H9 (cell line): ENCODE measurements at regions not wholly inside any gene's neighbourhood (a gene's known extent, or its start where the extent isn't known, plus 50 kb on each side); places are given as distances from the start of the nearest gene placed in this dataset.

Experiments used
- DNase-seq: peaks from one replicate; pipeline ENCODE4 v3.0.0-alpha.2; 2017
- H2AFZ ChIP-seq: one replicate; pipeline ENCODE4 v1.6.1; 2013; ENCODE audit warnings: mild to moderate bottlenecking, low read length, control low read depth, moderate library complexity
- H2AK5ac ChIP-seq: 2 replicates; pipeline ENCODE4 v1.6.1; 2013; ENCODE audit warnings: low read length, control low read depth, mixed read lengths; ENCODE audit not compliant: insufficient read length
- H2BK120ac ChIP-seq: one replicate; pipeline ENCODE4 v1.6.1; 2013; ENCODE audit warnings: low read depth, mild to moderate bottlenecking, low read length, control low read depth, inconsistent platforms; ENCODE audit not compliant: poor library complexity, severe bottlenecking
- H2BK12ac ChIP-seq: 2 replicates; pipeline ENCODE4 v1.6.1; 2013; ENCODE audit warnings: low read length, control low read depth, mixed read lengths, low read depth; ENCODE audit not compliant: insufficient read length
- H2BK15ac ChIP-seq: 2 replicates; pipeline ENCODE4 v1.6.1; 2013; ENCODE audit warnings: low read depth, low read length, control low read depth
- H2BK20ac ChIP-seq: one replicate; pipeline ENCODE4 v1.6.1; 2013; ENCODE audit warnings: low read depth, mild to moderate bottlenecking, low read length, control low read depth, inconsistent platforms; ENCODE audit not compliant: poor library complexity, severe bottlenecking
- H2BK5ac ChIP-seq: 2 replicates; pipeline ENCODE4 v1.6.1; 2013; ENCODE audit warnings: low read length, control low read depth, mixed read lengths; ENCODE audit not compliant: insufficient read length
- H3K14ac ChIP-seq: 2 replicates; pipeline ENCODE4 v1.6.1; 2013; ENCODE audit warnings: low read length, control low read depth; ENCODE audit not compliant: insufficient read depth
- H3K18ac ChIP-seq: 2 replicates; pipeline ENCODE4 v1.6.1; 2013; ENCODE audit warnings: low read depth, mild to moderate bottlenecking, mixed read lengths, low read length, control low read depth; ENCODE audit not compliant: insufficient read length
- H3K23ac ChIP-seq: 2 replicates; pipeline ENCODE4 v1.6.1; 2013; ENCODE audit warnings: low read length, control low read depth, mixed read lengths, low read depth; ENCODE audit not compliant: insufficient read length
- H3K23me2 ChIP-seq: 2 replicates; pipeline ENCODE4 v1.6.1; 2013; ENCODE audit warnings: low read depth, mild to moderate bottlenecking, mixed read lengths, low read length, control low read depth; ENCODE audit not compliant: insufficient read length, poor library complexity, severe bottlenecking
- H3K27ac ChIP-seq: 2 replicates; pipeline ENCODE4 v1.5.1; 2013; ENCODE audit warnings: low read length, control low read depth, mixed read lengths, low read depth; ENCODE audit not compliant: insufficient read length
- H3K27me3 ChIP-seq: 2 replicates; pipeline ENCODE4 v1.6.1; 2013; ENCODE audit warnings: low read length, control low read depth, inconsistent platforms; ENCODE audit not compliant: insufficient read depth
- H3K4ac ChIP-seq: 2 replicates; pipeline ENCODE4 v1.6.1; 2013; ENCODE audit warnings: low read depth, mild to moderate bottlenecking, control low read depth, inconsistent platforms, low read length, moderate library complexity
- H3K4me1 ChIP-seq: 2 replicates; pipeline ENCODE4 v1.6.1; 2013; ENCODE audit warnings: low read length, control low read depth, inconsistent platforms; ENCODE audit not compliant: insufficient read depth
- H3K4me2 ChIP-seq: 2 replicates; pipeline ENCODE4 v1.6.1; 2013; ENCODE audit warnings: low read length, control low read depth, mixed read lengths; ENCODE audit not compliant: insufficient read length, insufficient read depth
- H3K56ac ChIP-seq: 2 replicates; pipeline ENCODE4 v1.6.1; 2013; ENCODE audit warnings: low read depth, mild to moderate bottlenecking, mixed read lengths, low read length, control low read depth; ENCODE audit not compliant: insufficient read length
- H3K79me1 ChIP-seq: 2 replicates; pipeline ENCODE4 v1.6.1; 2013; ENCODE audit warnings: low read depth, mild to moderate bottlenecking, moderate library complexity, low read length, control low read depth, inconsistent platforms; ENCODE audit not compliant: insufficient read depth, poor library complexity, severe bottlenecking
- H3K79me2 ChIP-seq: 2 replicates; pipeline ENCODE4 v1.6.1; 2013; ENCODE audit warnings: low read length, control low read depth, inconsistent platforms; ENCODE audit not compliant: insufficient read depth
- H3K9ac ChIP-seq: 2 replicates; pipeline ENCODE4 v1.6.1; 2013; ENCODE audit warnings: low read length, control low read depth, mixed read lengths; ENCODE audit not compliant: insufficient read length; ENCODE audit errors: extremely low read depth
- H3K9me3 ChIP-seq: one replicate; pipeline ENCODE4 v1.6.1; 2013; ENCODE audit warnings: low read depth, low read length, inconsistent platforms; ENCODE audit not compliant: control insufficient read depth
- H3T11ph ChIP-seq: one replicate; pipeline ENCODE4 v1.6.1; 2013; ENCODE audit warnings: mild to moderate bottlenecking, low read length, control low read depth, inconsistent platforms
- H4K20me1 ChIP-seq: one replicate; pipeline ENCODE4 v1.6.1; 2013; ENCODE audit not compliant: control insufficient read depth, insufficient read length, insufficient read depth
- H4K5ac ChIP-seq: 2 replicates; pipeline ENCODE4 v1.6.1; 2013; ENCODE audit warnings: low read depth, mild to moderate bottlenecking, mixed read lengths, low read length, control low read depth; ENCODE audit not compliant: insufficient read length
- H4K8ac ChIP-seq: replicated peaks from 2 replicates; pipeline ENCODE4 v1.6.1; 2013; ENCODE audit warnings: low read length, control low read depth, mixed read lengths, low read depth; ENCODE audit not compliant: insufficient read length
- H4K91ac ChIP-seq: 2 replicates; pipeline ENCODE4 v1.6.1; 2013; ENCODE audit warnings: low read depth, mild to moderate bottlenecking, moderate library complexity, mixed read lengths, low read length, control low read depth; ENCODE audit not compliant: insufficient read length
- H3K27ac Mint-ChIP-seq, 3 experiments: 2 replicates in 2 of 3; 3 replicates in 1 of 3; pipeline ENCODE4 v1.8.0; 2020 to 2021; ENCODE audit warnings: mixed read lengths in 3 of 3, mild to moderate bottlenecking in 1 of 3, moderate library complexity in 1 of 3
- H3K27me3 Mint-ChIP-seq: 2 replicates; pipeline ENCODE4 v1.8.0; 2021; ENCODE audit warnings: low read depth, mild to moderate bottlenecking, moderate library complexity, mixed read lengths
- H3K36me3 Mint-ChIP-seq, 3 experiments: 2 replicates in 2 of 3; 3 replicates in 1 of 3; pipeline ENCODE4 v1.8.0; 2020 to 2021; ENCODE audit warnings: low read depth in 3 of 3, mixed read lengths in 3 of 3; ENCODE audit not compliant: insufficient read depth in 1 of 3
- H3K4me1 Mint-ChIP-seq, 2 experiments: 2 replicates each; pipeline ENCODE4 v1.8.0; 2020; ENCODE audit warnings: mixed read lengths in 2 of 2
- H3K4me3 Mint-ChIP-seq, 2 experiments: 2 replicates in 1 of 2; 3 replicates in 1 of 2; pipeline ENCODE4 v1.8.0; 2020 to 2021; ENCODE audit warnings: mild to moderate bottlenecking in 2 of 2, mixed read lengths in 2 of 2, moderate library complexity in 1 of 2
- H3K9me3 Mint-ChIP-seq, 2 experiments: 2 replicates in 1 of 2; 3 replicates in 1 of 2; pipeline ENCODE4 v1.8.0; 2020; ENCODE audit warnings: mild to moderate bottlenecking in 2 of 2, mixed read lengths in 2 of 2, moderate library complexity in 1 of 2
- TF ChIP-seq, protein P1 (sequence below): fragments of 200-600 bp; sonication (generic); conservative IDR thresholded peaks from 3 replicates; pipeline ENCODE4 v1.8.0; 2021; ENCODE audit warnings: antibody characterized with exemption, mild to moderate bottlenecking

DNA sequence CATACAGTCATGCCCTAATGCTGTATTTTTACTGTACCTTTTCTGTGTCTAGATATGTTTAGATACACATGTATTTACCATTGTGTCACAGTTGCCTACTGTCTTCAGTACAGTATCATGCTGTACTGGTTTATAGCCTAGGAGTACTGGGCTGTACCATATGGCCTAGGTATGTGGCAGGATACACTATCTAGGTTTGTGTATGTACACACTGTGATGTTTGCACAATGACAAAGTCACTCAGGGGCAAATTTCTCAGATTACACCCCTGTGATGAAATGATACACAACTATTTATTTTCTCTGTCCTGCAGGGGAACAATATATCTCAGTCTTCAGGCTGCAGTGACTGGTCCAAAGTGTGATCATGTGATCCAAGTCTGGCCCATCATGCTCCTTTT lies 1076.1 kb downstream of the VRK1 start:
- no peak overlapping the region for H2BK5ac ChIP-seq
- H3K36me3 Mint-ChIP-seq = no peaks in the 10 kb centered on the region
- no peak overlapping the region for H3K4me2 ChIP-seq
- H2BK15ac ChIP-seq = no peak overlapping the region
- peaks cover 19 to 20% of the 10 kb centered on the region in 2 experiments for H3K4me1 Mint-ChIP-seq
- no peaks in the 10 kb centered on the region for H3K27me3 ChIP-seq
- no peak overlapping the region for H3K9ac ChIP-seq
- TF ChIP-seq, protein P1, sequence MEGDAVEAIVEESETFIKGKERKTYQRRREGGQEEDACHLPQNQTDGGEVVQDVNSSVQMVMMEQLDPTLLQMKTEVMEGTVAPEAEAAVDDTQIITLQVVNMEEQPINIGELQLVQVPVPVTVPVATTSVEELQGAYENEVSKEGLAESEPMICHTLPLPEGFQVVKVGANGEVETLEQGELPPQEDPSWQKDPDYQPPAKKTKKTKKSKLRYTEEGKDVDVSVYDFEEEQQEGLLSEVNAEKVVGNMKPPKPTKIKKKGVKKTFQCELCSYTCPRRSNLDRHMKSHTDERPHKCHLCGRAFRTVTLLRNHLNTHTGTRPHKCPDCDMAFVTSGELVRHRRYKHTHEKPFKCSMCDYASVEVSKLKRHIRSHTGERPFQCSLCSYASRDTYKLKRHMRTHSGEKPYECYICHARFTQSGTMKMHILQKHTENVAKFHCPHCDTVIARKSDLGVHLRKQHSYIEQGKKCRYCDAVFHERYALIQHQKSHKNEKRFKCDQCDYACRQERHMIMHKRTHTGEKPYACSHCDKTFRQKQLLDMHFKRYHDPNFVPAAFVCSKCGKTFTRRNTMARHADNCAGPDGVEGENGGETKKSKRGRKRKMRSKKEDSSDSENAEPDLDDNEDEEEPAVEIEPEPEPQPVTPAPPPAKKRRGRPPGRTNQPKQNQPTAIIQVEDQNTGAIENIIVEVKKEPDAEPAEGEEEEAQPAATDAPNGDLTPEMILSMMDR = no peak
- no peak overlapping the region for H3K4ac ChIP-seq
- no peak overlapping the region for H3K56ac ChIP-seq
- no peak overlapping the region for H4K91ac ChIP-seq
- no peak overlapping the region for H3T11ph ChIP-seq
- H2BK12ac ChIP-seq = no peak overlapping the region
- H2BK120ac ChIP-seq = no peak overlapping the region
- no peak for DNase-seq
- H4K8ac ChIP-seq = no peak overlapping the region
- no peak overlapping the region for H3K27ac Mint-ChIP-seq
- H2AFZ ChIP-seq = no peak overlapping the region
- H3K27me3 Mint-ChIP-seq = no peaks in the 10 kb centered on the region
- no peak overlapping the region for H2BK20ac ChIP-seq
- no peak overlapping the region for H4K5ac ChIP-seq
- no peaks in the 10 kb centered on the region for H3K79me1 ChIP-seq
- no peak overlapping the region for H3K27ac ChIP-seq
- no peaks in the 10 kb centered on the region for H3K79me2 ChIP-seq
- H3K9me3 Mint-ChIP-seq = 0 out of 5 replicates have a peak, but pooled peaks cover 0 to 2% of the 10 kb centered on the region in 2 experiments
- no peaks in the 10 kb centered on the region for H4K20me1 ChIP-seq
- H3K18ac ChIP-seq = no peak overlapping the region
- H3K14ac ChIP-seq = no peak overlapping the region
- no peaks in the 10 kb centered on the region for H3K23me2 ChIP-seq
- peaks cover 7% of the 10 kb centered on the region; the same call in 1 of the 2 replicates for H3K4me1 ChIP-seq
- H3K4me3 Mint-ChIP-seq = no peak overlapping the region
- no peak overlapping the region for H3K23ac ChIP-seq
- no peak overlapping the region for H2AK5ac ChIP-seq
- no peaks in the 10 kb centered on the region for H3K9me3 ChIP-seq
